NCI-H2171 (cell line): ENCODE measurements at regions not wholly inside any gene's neighbourhood (a gene's known extent, or its start where the extent isn't known, plus 50 kb on each side); places are given as distances from the start of the nearest gene placed in this dataset.

Experiments used
- DNase-seq: peaks from one replicate; lab custom pipeline; 2025; lab: John Stamatoyannopoulos, UW

DNA sequence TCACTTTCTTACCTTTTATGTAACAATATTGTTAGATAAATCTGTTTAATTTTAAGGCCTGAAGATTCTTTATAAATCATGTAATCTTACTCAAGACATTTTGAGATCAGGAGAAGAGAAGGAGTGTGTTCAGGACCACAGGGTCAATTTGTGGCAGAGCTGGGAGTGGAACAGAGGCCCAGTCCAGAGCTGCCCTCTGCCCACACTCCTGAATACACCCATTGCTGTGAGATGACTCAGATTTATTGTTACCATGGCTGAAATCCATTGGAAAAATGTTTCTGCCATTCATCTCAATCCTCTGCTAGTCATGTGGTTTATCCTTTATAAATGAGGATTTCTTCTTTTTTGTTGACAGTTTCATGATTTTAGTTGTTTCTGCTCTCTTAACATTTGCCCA is 100.5 kb upstream of the STXBP6 start:
- DNase-seq: no peak

DNA sequence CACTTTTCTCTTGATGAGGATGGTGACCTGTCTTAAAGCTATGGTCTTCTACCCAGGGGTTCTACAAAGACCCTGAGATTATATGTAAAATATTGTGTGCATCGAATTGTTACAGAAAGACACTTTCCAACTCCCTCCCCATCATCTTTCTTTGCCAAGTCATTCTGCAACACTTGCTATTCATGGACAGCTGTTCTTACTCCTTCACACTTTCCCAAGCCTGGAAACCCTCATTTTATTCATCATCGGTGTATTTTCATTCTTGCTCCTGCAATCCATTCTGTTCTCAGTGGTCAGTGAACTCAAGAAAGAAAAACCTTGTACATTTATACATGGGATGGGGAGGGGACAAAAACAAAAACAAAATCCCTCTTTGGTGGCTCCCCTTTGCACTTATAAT is 90.5 kb upstream of the STXBP6 start:
- DNase-seq: no peak

DNA sequence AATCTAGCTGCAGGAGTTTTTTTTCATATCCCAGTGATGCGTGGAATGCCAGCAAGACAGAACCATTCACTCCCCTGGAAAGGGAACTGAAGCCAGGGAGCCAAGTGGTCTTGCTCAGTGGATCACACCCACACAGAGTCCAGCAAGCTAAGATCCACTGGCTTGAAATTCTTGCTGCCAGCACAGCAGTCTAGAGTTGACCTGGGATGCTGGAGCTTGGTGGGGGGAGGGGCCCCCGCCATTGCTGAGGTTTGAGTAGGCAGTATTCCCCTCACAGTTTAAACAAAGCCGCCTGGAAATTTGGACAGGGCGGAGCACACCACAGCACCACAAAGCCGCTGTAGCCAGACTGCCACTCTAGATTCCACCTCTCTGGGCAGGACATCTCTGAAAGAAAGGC is 86.9 kb upstream of the STXBP6 start:
- DNase-seq: no peak

DNA sequence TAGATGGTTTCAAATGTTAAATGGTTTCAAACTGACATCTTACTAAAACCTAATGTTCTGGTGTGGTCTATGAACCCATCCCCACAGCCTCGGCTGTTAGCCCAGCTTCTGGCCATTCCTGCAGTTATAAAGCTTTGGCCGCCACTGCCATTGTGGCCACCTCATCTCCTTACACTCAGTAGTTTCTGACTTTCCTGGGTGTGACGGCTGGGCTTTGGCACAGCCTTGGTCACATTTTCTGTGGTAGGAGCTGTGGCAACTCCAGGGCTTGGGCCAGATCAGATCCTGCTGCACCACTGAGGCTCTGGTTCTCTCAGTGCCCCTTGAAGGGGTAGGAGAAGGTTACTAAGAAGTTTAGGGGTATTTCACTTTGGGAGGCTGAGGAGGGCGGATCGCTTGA is 84.2 kb upstream of the STXBP6 start:
- no peak for DNase-seq

DNA sequence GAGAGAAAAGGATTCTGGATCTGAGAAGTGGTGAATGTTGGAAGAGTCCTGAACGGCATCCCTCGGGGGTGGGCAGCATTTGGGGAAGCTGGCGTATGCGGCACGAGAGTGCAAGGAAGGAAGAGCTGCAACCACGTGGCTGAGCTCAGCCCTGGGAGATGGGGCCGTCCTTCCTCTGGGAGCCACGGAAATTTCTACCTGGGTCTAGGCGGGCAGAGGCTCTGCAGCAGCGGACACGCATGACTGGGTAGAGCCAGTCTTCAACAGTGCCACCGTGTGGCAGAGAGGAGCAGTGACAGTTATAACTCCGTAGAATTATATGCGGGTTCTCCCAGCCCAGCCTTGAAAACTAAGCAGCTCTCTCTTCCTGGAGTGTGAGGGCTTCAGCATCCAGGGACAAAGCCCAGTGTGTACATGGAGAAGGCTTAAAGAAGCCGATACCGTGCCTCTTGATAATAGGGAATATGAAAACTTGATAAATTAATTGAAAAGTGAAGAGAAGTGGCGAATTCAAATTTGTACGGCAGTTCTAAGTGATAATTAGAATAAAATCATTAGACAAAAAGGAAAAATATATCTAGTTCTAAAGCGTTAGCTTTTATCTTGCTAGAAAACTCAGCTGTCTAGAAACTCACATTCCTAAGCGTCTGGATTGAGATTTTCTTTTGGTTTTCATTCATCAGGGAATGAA is 82.9 kb upstream of the STXBP6 start:
- peak; percentile 25 for DNase-seq

DNA sequence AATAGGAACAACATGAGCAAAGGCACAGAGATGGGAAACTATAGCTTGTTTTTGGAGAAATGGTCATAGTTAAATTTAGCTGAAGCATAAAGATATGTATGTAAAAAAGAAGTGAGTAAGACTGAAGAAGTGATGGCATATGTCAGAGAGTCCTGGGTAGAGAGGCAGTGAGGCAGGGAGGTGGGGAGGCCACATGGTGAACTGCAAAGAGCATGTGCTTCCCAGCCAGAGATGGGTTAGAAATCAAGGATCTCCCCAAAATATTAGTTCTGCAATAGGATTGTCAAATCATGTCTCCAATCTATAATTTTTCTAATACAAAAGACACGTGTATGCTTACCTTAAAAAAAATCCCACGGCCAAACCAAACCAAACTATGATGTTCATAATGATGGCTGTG is 82.1 kb upstream of the STXBP6 start:
- DNase-seq: no peak

DNA sequence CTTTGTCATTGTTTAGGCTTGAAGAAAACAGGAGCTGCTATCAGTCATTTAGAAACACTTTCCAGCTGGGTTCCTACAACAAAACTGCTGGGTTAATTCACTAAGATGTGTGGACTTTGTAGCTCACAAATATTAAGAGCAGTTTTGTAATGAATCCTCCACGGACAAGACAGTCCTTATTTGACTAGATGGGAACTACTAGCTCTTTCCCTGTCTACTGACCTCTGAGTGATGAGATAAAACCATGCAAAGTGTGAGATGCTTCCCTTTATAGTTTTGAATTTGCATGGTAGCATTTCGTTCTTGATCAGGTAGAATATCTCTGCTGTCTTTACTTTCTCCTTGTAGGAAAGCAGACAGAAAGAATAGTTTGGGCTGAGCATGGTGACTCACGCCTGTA is 72.9 kb upstream of the STXBP6 start:
- DNase-seq: no peak

DNA sequence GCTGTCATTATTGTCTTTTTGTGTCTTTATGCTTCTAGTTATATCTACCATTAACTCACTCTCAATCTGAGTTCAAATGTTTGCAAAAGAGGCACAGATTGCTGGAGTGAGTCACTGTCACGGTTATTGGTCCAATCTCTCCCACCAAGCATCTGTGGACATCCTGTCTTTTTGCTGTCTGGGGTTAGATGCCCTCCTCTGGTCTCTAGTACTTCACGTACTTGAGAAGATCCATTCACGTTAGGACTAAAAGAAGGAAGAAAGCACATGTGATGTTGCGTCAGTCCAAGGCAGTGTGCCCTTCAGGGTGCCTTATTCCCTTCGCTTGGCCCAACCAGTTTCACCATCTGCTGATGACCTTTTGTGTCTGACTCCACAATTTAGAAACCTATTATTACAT is 72.3 kb upstream of the STXBP6 start:
- DNase-seq: no peak

DNA sequence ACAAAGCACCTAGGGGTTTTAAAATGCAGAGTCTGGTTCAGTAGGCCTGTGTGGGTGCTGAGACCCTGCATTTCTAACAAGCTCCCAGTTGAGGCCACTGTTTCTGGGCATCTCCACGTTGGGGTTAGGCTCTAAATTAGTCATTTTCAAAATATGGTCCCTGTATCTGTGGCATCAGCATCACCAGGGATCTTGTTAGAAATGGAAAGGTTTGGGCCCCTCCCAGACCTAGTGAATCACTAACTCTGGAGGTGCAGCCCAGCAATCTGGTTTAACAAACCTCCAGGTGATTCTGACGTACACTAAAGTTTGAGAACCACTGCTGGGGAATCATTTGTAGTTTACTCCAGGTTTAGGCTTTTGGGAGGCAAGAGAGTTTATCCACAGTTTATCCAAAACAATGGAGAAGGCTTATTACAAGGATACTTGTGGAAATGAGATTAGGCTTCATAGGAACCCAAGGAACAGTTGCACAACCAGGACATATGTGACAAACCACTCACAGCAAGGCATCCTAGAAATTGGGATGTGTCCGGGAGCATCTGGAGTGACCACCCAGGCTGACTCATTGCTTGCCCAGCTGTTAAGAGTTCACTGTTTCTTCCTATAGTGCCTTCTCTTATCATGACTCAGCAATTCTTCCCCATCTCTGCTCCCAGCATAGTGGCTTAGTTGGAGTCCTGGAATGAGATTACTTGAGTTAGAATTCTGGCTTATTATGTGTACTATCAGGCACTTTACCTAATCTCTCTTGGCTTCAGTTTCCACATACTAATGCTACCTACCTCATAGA is 71.6 kb upstream of the STXBP6 start:
- DNase-seq: no peak

DNA sequence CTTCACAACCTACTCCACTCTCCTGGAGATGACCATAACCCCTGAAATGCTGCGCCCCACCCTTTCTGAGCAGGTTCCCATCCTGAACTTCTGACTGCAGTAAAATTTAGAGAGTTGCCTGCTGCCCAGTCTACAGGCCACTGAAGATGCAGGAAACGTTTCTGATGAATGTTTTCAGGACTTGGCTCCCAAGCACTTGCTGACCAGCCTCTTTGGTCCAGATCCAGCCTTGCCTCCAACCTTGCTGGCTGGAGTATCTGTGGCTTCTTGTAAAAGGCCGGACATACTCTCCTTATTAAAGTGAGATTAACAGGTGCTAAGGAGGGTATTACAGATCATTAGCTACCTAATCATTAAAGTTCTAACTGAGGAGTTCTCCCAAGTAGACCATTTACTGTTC is 70.3 kb upstream of the STXBP6 start:
- DNase-seq: no peak

DNA sequence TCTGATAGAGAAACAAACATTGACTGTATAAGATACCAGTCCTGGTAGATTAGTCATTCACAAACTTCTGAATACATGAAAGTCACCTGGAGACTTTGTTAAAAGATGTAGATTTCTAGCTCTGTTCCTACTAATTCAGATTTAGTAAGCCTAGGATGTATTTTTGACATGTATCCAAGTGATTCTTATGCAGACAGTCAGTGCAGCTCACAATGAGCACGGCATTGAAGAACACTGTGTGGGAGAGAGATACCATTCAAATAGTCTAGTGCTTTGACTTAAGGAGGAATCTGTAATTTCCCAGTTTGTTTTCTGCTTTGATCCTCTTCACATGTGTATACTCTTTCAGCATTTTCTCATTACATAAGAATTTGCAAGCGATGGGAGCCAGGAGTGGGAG is 68.7 kb upstream of the STXBP6 start:
- DNase-seq: no peak

DNA sequence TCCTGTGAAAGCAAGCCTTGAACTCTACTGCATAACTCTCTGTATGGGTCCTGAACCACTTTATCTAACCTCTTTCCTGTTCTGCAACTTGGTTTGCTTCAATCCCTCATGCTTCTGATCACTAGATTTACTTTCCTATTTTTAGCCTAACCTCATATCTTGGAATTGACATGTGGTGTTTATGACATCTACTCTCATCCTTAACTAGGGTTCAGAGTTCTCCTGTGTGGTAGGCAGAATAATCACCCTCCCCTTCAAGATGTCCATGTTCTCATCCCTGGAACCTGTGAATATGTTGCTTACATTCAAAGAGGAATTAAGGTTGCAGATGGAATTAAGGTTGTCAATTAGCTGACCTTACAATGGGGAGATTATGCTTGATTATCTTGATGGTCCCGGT is 67.4 kb upstream of the STXBP6 start:
- no peak for DNase-seq

DNA sequence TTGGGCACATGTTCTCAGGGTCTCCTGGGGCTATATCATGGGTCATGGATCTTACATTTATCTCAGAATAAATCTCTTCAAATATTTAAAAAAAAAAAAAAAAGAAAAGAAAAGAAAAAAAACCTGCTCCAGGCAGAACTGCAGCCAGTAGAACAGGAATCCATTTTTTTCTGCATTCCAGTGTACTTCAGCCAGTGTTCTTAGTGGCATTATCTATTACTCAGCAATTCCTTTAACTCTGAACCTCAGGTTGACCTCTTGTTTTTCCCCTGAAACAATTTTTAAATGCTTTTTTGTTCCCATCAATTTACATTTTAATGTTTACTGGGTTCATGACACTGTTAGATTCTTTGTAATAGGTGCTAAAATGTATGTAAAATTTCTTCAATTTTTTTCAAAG is 66.7 kb upstream of the STXBP6 start:
- no peak for DNase-seq

DNA sequence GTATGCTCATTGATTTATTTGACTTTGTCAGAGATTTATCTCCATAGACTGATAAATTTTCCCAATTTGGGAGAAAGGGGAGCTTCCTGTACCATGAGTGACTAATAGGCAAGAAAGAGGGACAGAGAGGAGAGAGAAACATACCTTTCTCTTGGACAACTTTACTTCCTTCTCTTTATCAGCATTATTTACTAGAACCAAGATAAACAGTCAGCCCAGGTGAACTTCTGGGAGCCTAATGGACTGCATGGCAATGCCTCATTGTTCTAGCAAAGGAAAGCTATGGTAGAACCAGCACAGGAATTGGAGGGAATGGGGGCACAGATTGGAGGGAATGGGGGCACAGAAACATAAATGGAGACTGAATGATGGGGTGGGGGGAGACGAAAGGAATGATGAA is 63.4 kb upstream of the STXBP6 start:
- DNase-seq: no peak

DNA sequence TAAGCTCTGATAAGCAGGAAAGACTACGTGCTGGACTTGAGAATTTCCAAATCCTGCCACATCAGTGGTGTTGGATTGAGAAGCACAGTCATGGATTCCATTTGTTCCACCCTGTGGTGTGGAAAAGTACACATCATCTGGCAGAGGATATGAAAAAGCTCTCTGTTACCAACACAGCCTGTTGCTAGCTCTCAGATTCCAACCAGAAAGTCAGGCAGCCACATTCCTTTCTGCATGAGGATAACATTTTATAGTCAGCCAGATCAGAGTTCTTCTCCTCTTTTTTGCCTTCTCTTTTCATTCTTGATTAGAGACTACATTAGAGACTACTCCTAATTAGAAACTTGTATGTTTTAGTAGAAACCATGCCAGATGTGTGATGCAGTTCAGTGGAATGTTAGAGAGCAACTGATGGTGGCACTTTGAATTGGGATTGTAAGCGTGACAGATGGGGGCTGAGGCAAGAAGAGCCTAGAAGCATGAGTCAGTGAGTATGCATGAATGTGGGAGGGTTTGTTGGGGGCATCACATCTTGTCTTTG is 61.2 kb upstream of the STXBP6 start:
- no peak for DNase-seq

DNA sequence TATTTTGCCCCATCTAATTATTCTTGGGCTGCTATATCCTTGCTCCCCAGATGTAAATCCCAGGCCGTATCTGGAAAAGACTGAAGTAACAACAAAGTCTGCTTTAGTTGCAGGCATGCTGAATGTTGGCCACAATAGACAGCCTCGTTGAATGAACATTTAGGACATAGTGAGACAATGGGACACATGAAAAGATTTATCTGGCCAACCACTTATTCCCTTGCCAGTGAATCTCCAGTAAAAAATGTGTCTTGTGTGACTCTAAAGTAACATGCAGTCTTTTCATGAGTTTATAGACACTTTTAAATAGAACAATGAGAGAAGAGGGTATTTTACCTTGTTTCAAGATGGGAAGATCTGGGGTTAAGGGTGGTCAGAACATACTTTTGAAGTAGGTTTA is 60.2 kb upstream of the STXBP6 start:
- DNase-seq: no peak

DNA sequence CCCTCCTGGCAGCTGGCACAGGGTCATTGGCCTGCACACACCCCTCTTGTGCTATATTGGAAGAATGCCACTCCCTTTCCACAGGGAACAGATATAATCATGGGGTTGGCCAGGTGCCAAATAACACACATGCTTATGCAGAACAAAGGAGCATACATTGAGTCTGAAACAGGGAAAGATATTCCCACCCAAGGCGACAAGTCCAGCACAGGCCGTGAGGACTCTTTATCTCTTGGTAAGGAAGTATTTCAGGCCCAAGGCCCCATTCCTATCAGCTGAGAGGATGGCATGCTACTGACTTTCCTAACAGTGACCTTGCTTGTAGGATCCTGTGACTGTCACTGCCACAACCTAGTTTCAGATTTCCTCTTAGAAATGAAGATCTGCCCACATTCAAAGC is 59.0 kb upstream of the STXBP6 start:
- no peak for DNase-seq

DNA sequence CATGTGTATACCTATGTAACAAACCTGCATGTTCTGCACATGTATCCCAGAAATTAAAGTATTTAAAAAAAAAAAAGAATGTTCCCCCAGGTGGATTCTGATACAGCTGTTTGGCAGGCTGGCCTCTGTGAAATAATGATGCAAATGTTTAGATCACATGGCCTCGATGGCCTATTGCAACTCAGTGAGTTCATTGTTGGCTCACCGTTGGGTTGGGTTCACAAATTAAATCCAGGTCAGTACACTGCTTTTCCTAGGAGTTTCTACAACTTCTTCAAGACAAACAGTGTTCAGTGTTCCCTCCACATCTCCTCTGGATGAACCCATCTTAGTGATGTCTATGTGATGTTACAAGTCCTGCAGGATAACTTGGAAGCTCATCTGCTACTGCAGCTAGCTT is 58.3 kb upstream of the STXBP6 start:
- no peak for DNase-seq

DNA sequence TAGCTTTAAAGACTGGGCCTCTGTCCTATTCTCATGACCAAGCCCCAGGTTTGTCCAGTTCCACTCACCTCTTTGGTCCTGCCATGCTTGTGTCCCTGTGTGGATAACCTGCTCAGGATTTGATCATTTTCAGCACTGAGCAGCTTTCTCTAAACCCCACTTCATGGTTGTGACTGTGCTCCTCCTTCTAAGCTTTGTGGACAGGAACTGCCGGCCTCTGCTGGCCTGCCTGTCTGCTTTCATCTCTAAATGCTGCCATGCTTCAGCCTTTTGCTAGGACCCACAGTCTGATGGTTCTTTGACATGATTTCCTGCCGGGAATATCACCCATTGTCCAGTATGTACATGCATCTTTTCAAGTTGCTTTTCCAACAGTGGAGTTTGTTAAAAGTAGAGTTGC is 53.9 kb upstream of the STXBP6 start:
- no peak for DNase-seq

DNA sequence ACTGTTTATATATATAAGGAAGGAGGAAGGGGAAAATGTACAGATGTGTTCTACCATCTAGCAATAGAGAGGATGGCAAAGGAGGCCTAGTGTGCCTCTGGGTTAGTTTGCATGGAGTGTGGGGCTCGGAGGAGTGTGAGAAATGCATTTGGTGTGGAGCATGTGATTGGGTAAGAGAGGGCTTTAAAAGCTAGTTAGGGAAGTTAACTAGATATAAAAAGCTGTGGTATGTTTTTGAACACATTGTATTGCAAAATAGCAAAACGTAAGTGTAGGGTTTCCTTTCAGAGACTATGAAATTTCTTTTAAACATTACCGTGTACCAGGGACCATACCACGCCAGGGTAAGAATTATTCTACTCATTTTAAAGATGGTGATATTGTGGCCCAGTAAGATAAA is 53.3 kb upstream of the STXBP6 start:
- DNase-seq: no peak

DNA sequence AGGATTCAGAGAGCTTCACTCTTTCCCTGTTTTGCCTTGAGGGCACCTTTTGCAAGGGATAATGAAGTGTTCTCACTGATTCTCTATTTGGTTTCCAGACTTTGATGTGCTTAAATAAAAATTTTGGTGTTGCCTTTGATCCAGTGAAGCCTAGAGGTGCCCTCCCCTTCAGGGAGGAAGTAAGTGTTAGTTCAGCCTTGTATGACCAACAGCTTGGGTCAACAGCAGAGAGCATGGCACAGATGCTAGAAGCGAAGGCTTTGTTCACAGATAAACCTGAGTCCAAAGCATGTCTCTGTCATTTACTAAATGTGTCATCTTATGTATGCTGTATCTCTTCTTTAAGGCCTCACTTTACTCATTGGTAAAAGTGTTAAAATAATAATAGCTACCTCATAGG is 52.8 kb upstream of the STXBP6 start:
- no peak for DNase-seq

DNA sequence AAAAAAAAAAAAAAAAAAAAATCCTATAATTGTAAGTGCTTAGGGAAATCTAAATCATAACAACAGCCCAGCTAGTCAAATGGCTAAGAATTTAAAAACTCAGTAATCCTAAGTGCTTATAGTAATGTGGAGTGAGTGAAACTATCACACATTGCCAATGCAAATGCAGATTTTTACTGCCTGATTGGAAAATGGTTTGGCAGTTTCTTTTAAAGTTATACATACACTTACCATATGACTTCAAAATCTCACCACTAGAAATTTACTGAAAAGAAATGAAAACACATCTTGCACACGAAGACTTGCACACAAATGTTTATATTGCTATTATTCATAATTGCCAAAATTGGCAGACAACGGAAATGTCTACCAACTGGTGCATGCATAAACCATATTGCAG is 51.3 kb upstream of the STXBP6 start:
- DNase-seq: no peak
